Caco-2 (cell line): ENCODE measurements at regions not wholly inside any gene's neighbourhood (a gene's known extent, or its start where the extent isn't known, plus 50 kb on each side); places are given as distances from the start of the nearest gene placed in this dataset.

Source experiments
- BruUV-seq: library from RNA; stranded (reverse); fragments of 400-500 nt; replicated peaks from 2 replicates; lab custom pipeline; 2021; lab: Mats Ljungman, UMichigan
- CTCF ChIA-PET: fragments of 300-600 bp; sonication (Branson Sonifier 250); formaldehyde crosslinking; loops from one replicate; lab custom pipeline; 2022; ENCODE audit warnings: antibody characterized with exemption; lab: Charles Lee
- POLR2A ChIA-PET: fragments of 300-600 bp; sonication (Branson Sonifier 250); formaldehyde crosslinking; loops from one replicate; lab custom pipeline; 2022; ENCODE audit warnings: antibody characterized with exemption; lab: Charles Lee
- DNase-seq, 2 experiments: peaks; one replicate each; pipeline versions ENCODE4 v3.0.0 to v3.0.0-alpha.2; 2020 to 2022
- H3K27me3 ChIP-seq: replicated peaks from 2 replicates; pipeline ENCODE4 v1.6.0; 2011; ENCODE audit warnings: low read length; ENCODE audit not compliant: control insufficient read depth, insufficient read depth
- H3K36me3 ChIP-seq: 2 replicates; pipeline ENCODE4 v1.5.1; 2011; ENCODE audit warnings: low read length; ENCODE audit not compliant: control insufficient read depth, insufficient read depth
- H3K4me1 ChIP-seq: fragments of 250-450 bp; sonication (Bioruptor Pico); 2 replicates; pipeline ENCODE4 v1.5.1; 2020; ENCODE audit warnings: mild to moderate bottlenecking
- H3K4me3 ChIP-seq: 2 replicates; pipeline ENCODE4 v1.5.1; 2011; ENCODE audit warnings: low read depth, mild to moderate bottlenecking, control low read depth, low read length
- H3K9me3 ChIP-seq: fragments of 250-450 bp; sonication (Bioruptor Pico); 2 replicates; pipeline ENCODE4 v1.5.1; 2020; ENCODE audit warnings: mild to moderate bottlenecking, moderate library complexity
- H3K27ac Mint-ChIP-seq: one replicate; pipeline ENCODE4 v1.8.0; 2022; ENCODE audit warnings: mixed read lengths; ENCODE audit not compliant: unreplicated experiment
- H3K27me3 Mint-ChIP-seq: one replicate; pipeline ENCODE4 v1.8.0; 2022; ENCODE audit warnings: mixed read lengths; ENCODE audit not compliant: insufficient read depth, unreplicated experiment
- H3K36me3 Mint-ChIP-seq: one replicate; pipeline ENCODE4 v1.8.0; 2022; ENCODE audit warnings: mild to moderate bottlenecking, mixed read lengths; ENCODE audit not compliant: insufficient read depth, unreplicated experiment
- H3K4me1 Mint-ChIP-seq: one replicate; pipeline ENCODE4 v1.8.0; 2022; ENCODE audit warnings: low read depth, mixed read lengths; ENCODE audit not compliant: unreplicated experiment
- H3K4me3 Mint-ChIP-seq: one replicate; pipeline ENCODE4 v1.8.0; 2022; ENCODE audit warnings: mild to moderate bottlenecking, moderate library complexity, mixed read lengths; ENCODE audit not compliant: unreplicated experiment
- H3K9me3 Mint-ChIP-seq: one replicate; pipeline ENCODE4 v1.8.0; 2022; ENCODE audit warnings: mixed read lengths; ENCODE audit not compliant: unreplicated experiment
- intact Hi-C: fragments of 100-400 bp; cut with micrococcal nuclease; formaldehyde crosslinking; loops from one replicate; pipeline ENCODE4 v1.10.0; 2022; ENCODE audit not compliant: unreplicated experiment
- TF ChIP-seq, protein P1 (sequence below), 2 experiments: fragments of 200-600 bp in 1 of 2; IDR thresholded peaks; 1 replicate in 1 of 2; 2 replicates in 1 of 2; pipeline versions ENCODE4 v1.5.1 to v1.8.0; 2011 to 2022; ENCODE audit warnings: antibody characterized with exemption in 1 of 2, control low read depth in 1 of 2, inconsistent platforms in 1 of 2, low read depth in 1 of 2, low read length in 1 of 2, mild to moderate bottlenecking in 1 of 2, moderate library complexity in 1 of 2; ENCODE audit not compliant: insufficient read depth in 1 of 2, severe bottlenecking in 1 of 2, unreplicated experiment in 1 of 2

DNA sequence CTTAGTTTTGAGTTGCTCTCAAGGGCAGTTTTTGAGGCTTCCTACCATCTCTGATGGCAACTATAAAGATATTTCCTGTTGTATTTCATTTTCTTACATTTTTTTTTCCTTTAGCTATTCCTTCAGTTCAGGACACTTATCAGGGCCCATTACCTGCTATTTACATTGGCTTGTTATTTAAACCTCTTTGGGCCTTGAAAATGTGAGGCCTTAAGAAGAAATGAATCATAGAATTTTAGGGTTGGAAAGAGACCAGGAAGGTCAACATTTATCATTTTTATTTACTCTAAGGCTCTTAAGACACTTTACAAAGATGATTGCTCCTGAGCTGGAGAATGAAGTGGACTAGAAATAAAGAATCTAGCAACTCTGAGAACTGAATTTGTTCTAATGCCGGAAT lies 335.2 kb downstream of the DTWD2 start:
- H3K36me3 ChIP-seq, result no peaks in the 10 kb centered on the region
- H3K27me3 Mint-ChIP-seq, result no peaks in the 10 kb centered on the region
- TF ChIP-seq, protein P1, sequence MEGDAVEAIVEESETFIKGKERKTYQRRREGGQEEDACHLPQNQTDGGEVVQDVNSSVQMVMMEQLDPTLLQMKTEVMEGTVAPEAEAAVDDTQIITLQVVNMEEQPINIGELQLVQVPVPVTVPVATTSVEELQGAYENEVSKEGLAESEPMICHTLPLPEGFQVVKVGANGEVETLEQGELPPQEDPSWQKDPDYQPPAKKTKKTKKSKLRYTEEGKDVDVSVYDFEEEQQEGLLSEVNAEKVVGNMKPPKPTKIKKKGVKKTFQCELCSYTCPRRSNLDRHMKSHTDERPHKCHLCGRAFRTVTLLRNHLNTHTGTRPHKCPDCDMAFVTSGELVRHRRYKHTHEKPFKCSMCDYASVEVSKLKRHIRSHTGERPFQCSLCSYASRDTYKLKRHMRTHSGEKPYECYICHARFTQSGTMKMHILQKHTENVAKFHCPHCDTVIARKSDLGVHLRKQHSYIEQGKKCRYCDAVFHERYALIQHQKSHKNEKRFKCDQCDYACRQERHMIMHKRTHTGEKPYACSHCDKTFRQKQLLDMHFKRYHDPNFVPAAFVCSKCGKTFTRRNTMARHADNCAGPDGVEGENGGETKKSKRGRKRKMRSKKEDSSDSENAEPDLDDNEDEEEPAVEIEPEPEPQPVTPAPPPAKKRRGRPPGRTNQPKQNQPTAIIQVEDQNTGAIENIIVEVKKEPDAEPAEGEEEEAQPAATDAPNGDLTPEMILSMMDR (IDR thresholded peaks at IDR 0.05; ENCODE audit: insufficient read depth in 1 of 2, low read depth in 1 of 2, low read length in 1 of 2, severe bottlenecking in 1 of 2, unreplicated experiment in 1 of 2), result no peak
- peaks cover 14% of the 10 kb centered on the region for H3K9me3 ChIP-seq
- BruUV-seq, result no TSS peak
- no peak overlapping the region for H3K4me3 ChIP-seq
- ChIA-PET CTCF (no interaction called here), POLR2A (no interaction called here)
- H3K4me1 Mint-ChIP-seq, result no peaks in the 10 kb centered on the region
- H3K4me3 Mint-ChIP-seq, result no peak overlapping the region
- peaks cover 17% of the 10 kb centered on the region for H3K9me3 Mint-ChIP-seq
- peaks cover 19% of the 10 kb centered on the region for H3K4me1 ChIP-seq
- no peaks in the 10 kb centered on the region for H3K27me3 ChIP-seq
- H3K36me3 Mint-ChIP-seq, result no peaks in the 10 kb centered on the region
- no peak for DNase-seq
- no peak overlapping the region for H3K27ac Mint-ChIP-seq
- intact Hi-C loops, result no loop called here

DNA sequence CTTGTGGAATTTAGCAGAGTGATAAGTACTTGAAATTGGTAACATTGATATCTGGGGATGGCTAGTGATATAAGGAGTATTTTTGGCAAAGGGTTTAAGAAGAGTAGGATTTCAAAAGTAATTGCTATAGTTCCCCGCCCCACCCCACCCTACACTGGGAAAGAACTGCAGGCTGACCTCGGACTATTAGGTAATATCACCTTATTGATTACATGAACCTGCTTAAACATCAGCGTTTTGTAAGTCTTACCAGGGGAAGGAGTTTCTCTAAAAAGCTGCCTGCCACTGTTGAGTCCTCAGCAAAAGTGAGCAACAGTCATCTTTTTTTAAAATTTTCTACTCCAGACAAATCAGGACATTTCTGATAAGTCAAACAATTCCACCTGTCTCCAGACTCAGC lies 337.3 kb downstream of the DTWD2 start:
- H3K27ac Mint-ChIP-seq, result no peak overlapping the region
- H3K4me1 ChIP-seq, result peaks cover 31% of the 10 kb centered on the region
- BruUV-seq, result no TSS peak
- peaks cover 7% of the 10 kb centered on the region for H3K4me1 Mint-ChIP-seq
- H3K36me3 Mint-ChIP-seq, result no peaks in the 10 kb centered on the region
- H3K9me3 Mint-ChIP-seq, result peaks cover 1% of the 10 kb centered on the region
- intact Hi-C loops, result no loop called here
- H3K4me3 ChIP-seq, result no peak overlapping the region
- POLR2A ChIA-PET, result no interaction called here
- no peaks in the 10 kb centered on the region for H3K27me3 ChIP-seq
- CTCF ChIA-PET, result no interaction called here
- H3K27me3 Mint-ChIP-seq, result no peaks in the 10 kb centered on the region
- TF ChIP-seq, protein P1 (IDR thresholded peaks at IDR 0.05; ENCODE audit: insufficient read depth in 1 of 2, low read depth in 1 of 2, low read length in 1 of 2, severe bottlenecking in 1 of 2, unreplicated experiment in 1 of 2), result no peak
- H3K4me3 Mint-ChIP-seq, result no peak overlapping the region
- no peak for DNase-seq
- no peaks in the 10 kb centered on the region for H3K36me3 ChIP-seq
- no peaks in the 10 kb centered on the region for H3K9me3 ChIP-seq

DNA sequence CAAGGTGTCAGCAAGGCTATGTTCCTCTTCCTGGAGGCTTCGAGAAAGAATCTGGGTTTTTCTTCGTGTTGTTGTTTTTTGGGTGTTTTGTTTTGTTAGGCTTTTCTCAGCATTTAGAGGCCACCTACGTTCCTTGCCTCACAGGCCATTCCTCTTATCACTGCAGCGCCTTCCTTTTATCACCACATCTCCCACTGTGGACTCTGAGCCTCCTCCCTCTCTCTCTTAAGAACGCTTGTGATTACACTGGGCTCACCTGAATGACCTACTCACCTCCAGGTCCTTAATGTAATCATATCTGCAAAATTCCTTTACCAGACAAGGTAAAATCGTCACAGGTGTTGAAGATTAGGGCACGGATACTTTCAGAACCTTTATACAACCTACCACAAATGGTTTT lies 340.8 kb downstream of the DTWD2 start:
- Mint-ChIP-seq H3K36me3 (no peaks in the 10 kb centered on the region), H3K27ac (peak overlapping the region; percentile 76), H3K4me1 (peaks cover 7% of the 10 kb centered on the region), H3K4me3 (peak overlapping the region; percentile 56), H3K27me3 (no peaks in the 10 kb centered on the region), H3K9me3 (peaks cover 13% of the 10 kb centered on the region)
- ChIA-PET POLR2A (no interaction called here), CTCF (no interaction called here)
- H3K36me3 ChIP-seq, result no peaks in the 10 kb centered on the region
- H3K27me3 ChIP-seq, result no peaks in the 10 kb centered on the region
- peaks cover 27% of the 10 kb centered on the region for H3K4me1 ChIP-seq
- peak; percentile 49 to 68 for DNase-seq
- intact Hi-C loops, result loop anchor here (1.0 kb wide), 1 partner anchor 20 kb away; no protein-coding TSS in a partner anchor
- no peak overlapping the region for H3K4me3 ChIP-seq
- TF ChIP-seq, protein P1 (IDR thresholded peaks at IDR 0.05; ENCODE audit: insufficient read depth in 1 of 2, low read depth in 1 of 2, low read length in 1 of 2, severe bottlenecking in 1 of 2, unreplicated experiment in 1 of 2), result no peak
- no TSS peak for BruUV-seq
- H3K9me3 ChIP-seq, result no peaks in the 10 kb centered on the region
